Cardiac fibroblast (primary cell): ENCODE measurements at regions not wholly inside any gene's neighbourhood (a gene's known extent, or its start where the extent isn't known, plus 50 kb on each side); places are given as distances from the start of the nearest gene placed in this dataset.

Experiments
- DNase-seq, 2 donors: peaks; one replicate each; pipeline versions ENCODE4 v3.0.0 to v3.0.0-alpha.2; 2010; ENCODE audit warnings: low read depth in 2 of 2
- H3K4me3 ChIP-seq, 2 donors: replicated peaks in 1 of 2; 1 replicate in 1 of 2; 2 replicates in 1 of 2; pipeline ENCODE4 v1.5.1; 2011; ENCODE audit warnings: low read depth in 2 of 2, low read length in 2 of 2, mild to moderate bottlenecking in 2 of 2, moderate library complexity in 1 of 2
- CTCF ChIP-seq: IDR thresholded peaks from one replicate; pipeline ENCODE4 v1.5.1; 2011; ENCODE audit warnings: low read depth, mild to moderate bottlenecking, low read length, inconsistent platforms

- TF ChIP-seq CTCF = no peak
- no peak overlapping the region for H3K4me3 ChIP-seq
- peak; percentile 34 to 53 for DNase-seq
These were observed 100.7 kb upstream of the PTPN13 start for GRCh38 chr4:86493460-86493859.

- peak; percentile 71 to 75 for DNase-seq
- H3K4me3 ChIP-seq = no peak overlapping the region
- peak; percentile 86 for TF ChIP-seq CTCF
These were observed 97.7 kb upstream of the PTPN13 start for GRCh38 chr4:86496094-86497080.

- no peak overlapping the region for H3K4me3 ChIP-seq
- no peak for TF ChIP-seq CTCF
- DNase-seq = peak; percentile 28 to 66
These were observed 97.0 kb upstream of the PTPN13 start for GRCh38 chr4:86497131-86497530.

- peak; percentile 76 for TF ChIP-seq CTCF
- no peak overlapping the region for H3K4me3 ChIP-seq
- DNase-seq = peak; percentile 74
These were observed 95.9 kb upstream of the PTPN13 start for GRCh38 chr4:86497980-86498862.

- no peak overlapping the region for H3K4me3 ChIP-seq
- no peak for DNase-seq
- no peak for TF ChIP-seq CTCF
These were observed 95.3 kb upstream of the PTPN13 start for GRCh38 chr4:86498863-86499166.

GRCh38 chr4:86500527-86500926, 93.6 kb upstream of the PTPN13 start:
- no peak for DNase-seq
- no peak overlapping the region for H3K4me3 ChIP-seq
- no peak for TF ChIP-seq CTCF
